ENCODE measurements at regions not wholly inside any gene's neighbourhood (a gene's known extent, or its start where the extent isn't known, plus 50 kb on each side); places are given as distances from the start of the nearest gene placed in this dataset.

GRCh38 chr14:76599141-76599540 lies 162.1 kb upstream of the VASH1 start:
- H3K27ac ChIP-seq, result no peak overlapping the region
- no peaks in the 10 kb centered on the region for H3K9me3 ChIP-seq (replicated peaks in 1 of 3)
- 75 to 89% (median 86%) methylated on average over 2 to 4 of the region's 4 CpGs for WGBS, 4 donors
- no peak for TF ChIP-seq POLR2A (IDR thresholded peaks at IDR 0.05)
- TF ChIP-seq, protein P1, sequence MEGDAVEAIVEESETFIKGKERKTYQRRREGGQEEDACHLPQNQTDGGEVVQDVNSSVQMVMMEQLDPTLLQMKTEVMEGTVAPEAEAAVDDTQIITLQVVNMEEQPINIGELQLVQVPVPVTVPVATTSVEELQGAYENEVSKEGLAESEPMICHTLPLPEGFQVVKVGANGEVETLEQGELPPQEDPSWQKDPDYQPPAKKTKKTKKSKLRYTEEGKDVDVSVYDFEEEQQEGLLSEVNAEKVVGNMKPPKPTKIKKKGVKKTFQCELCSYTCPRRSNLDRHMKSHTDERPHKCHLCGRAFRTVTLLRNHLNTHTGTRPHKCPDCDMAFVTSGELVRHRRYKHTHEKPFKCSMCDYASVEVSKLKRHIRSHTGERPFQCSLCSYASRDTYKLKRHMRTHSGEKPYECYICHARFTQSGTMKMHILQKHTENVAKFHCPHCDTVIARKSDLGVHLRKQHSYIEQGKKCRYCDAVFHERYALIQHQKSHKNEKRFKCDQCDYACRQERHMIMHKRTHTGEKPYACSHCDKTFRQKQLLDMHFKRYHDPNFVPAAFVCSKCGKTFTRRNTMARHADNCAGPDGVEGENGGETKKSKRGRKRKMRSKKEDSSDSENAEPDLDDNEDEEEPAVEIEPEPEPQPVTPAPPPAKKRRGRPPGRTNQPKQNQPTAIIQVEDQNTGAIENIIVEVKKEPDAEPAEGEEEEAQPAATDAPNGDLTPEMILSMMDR (IDR thresholded peaks at IDR 0.05), result no peak
- H3K27me3 ChIP-seq, result no peaks in the 10 kb centered on the region
- H3K4me1 ChIP-seq (replicated peaks in 1 of 2), result no peaks in the 10 kb centered on the region
- intact Hi-C loops (cut with DNase I), result no loop called here
- DNase-seq, result no peak
- H3K4me3 ChIP-seq, result no peak overlapping the region
- H3K36me3 ChIP-seq (replicated peaks in 1 of 2), result no peaks in the 10 kb centered on the region

- H3K4me3 ChIP-seq, result no peak overlapping the region
- TF ChIP-seq POLR2A (IDR thresholded peaks at IDR 0.05), result no peak
- TF ChIP-seq, protein P1 (IDR thresholded peaks at IDR 0.05), result no peak
- no peaks in the 10 kb centered on the region for H3K4me1 ChIP-seq (replicated peaks in 1 of 2)
- intact Hi-C loops (cut with DNase I), result no loop called here
- DNase-seq, result no peak
- H3K27me3 ChIP-seq, result no peaks in the 10 kb centered on the region
- no peaks in the 10 kb centered on the region for H3K36me3 ChIP-seq (replicated peaks in 1 of 2)
- H3K27ac ChIP-seq, result no peak overlapping the region
- H3K9me3 ChIP-seq (replicated peaks in 1 of 3), result no peaks in the 10 kb centered on the region
- WGBS, 4 donors, result 66 to 78% (median 70%) methylated on average over 12 to 13 of the region's 13 CpGs
Observed at GRCh38 chr14:76599559-76600287, 161.5 kb upstream of the VASH1 start.

- intact Hi-C loops (cut with DNase I), result no loop called here
- DNase-seq, result no peak
- no peaks in the 10 kb centered on the region for H3K9me3 ChIP-seq (replicated peaks in 1 of 3)
- no peak overlapping the region for H3K27ac ChIP-seq
- H3K4me1 ChIP-seq (replicated peaks in 1 of 2), result no peaks in the 10 kb centered on the region
- no peak for TF ChIP-seq POLR2A (IDR thresholded peaks at IDR 0.05)
- TF ChIP-seq, protein P1 (IDR thresholded peaks at IDR 0.05), result no peak
- H3K4me3 ChIP-seq, result no peak overlapping the region
- no peaks in the 10 kb centered on the region for H3K36me3 ChIP-seq (replicated peaks in 1 of 2)
- 69 to 88% (median 81%) methylated on average over 4 to 7 of the region's 7 CpGs for WGBS, 4 donors
- H3K27me3 ChIP-seq, result no peaks in the 10 kb centered on the region
Observed at GRCh38 chr14:76603713-76604112, 157.6 kb upstream of the VASH1 start.

DNA sequence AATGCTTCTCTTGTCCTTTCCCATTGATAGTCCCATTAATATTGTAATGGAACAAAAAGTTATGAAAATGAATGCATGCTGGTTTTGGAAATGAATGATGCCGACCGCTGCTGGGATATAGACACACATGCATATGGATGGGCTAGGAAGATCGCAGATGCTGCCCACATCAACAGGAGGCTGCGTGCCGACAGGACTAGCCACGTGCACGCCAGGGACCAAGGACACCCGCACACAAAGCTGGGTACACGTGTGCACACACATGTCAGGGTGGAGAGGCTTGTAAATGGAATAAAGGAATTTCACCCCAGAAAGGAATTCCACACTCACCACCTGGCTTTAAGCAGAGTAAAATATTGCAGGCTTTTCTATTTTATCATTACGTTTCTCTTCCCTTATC lies 153.8 kb upstream of the VASH1 start:
- intact Hi-C loops (cut with DNase I), result no loop called here
- no peaks in the 10 kb centered on the region for H3K9me3 ChIP-seq (replicated peaks in 1 of 3)
- WGBS, 4 donors, result 62 to 75% (median 68%) methylated on average over 10 of the region's 10 CpGs
- H3K36me3 ChIP-seq (replicated peaks in 1 of 2), result no peaks in the 10 kb centered on the region
- no peaks in the 10 kb centered on the region for H3K27me3 ChIP-seq
- H3K4me1 ChIP-seq (replicated peaks in 1 of 2), result no peaks in the 10 kb centered on the region
- no peak overlapping the region for H3K4me3 ChIP-seq
- H3K27ac ChIP-seq, result no peak overlapping the region
- TF ChIP-seq POLR2A (IDR thresholded peaks at IDR 0.05), result no peak
- TF ChIP-seq, protein P1 (IDR thresholded peaks at IDR 0.05), result no peak
- DNase-seq, result peak in 1 of 7 donors; percentile 16

Measured in adrenal gland (tissue), 9 donors.